Kasumi-1 (cell line): ENCODE measurements at regions not wholly inside any gene's neighbourhood (a gene's known extent, or its start where the extent isn't known, plus 50 kb on each side); places are given as distances from the start of the nearest gene placed in this dataset.

ENCODE experiments used
- DNase-seq, 2 experiments: peaks; one replicate each; lab custom pipeline; 2025; lab: John Stamatoyannopoulos, UW

- no peak for DNase-seq
These were observed 192.1 kb downstream of the ADAMTS15 start for GRCh38 chr11:130640526-130640925.

- DNase-seq: no peak
These were observed 193.4 kb downstream of the ADAMTS15 start for GRCh38 chr11:130641876-130642275.

- DNase-seq: no peak
These were observed 194.5 kb downstream of the ADAMTS15 start for GRCh38 chr11:130642994-130643393.

GRCh38 chr11:130644187-130644586 lies 195.7 kb downstream of the ADAMTS15 start:
- no peak for DNase-seq

- DNase-seq: no peak
These were observed 196.9 kb downstream of the ADAMTS15 start for GRCh38 chr11:130645164-130645842.

- no peak for DNase-seq
These were observed 197.4 kb downstream of the ADAMTS15 start for GRCh38 chr11:130645843-130646197.

GRCh38 chr11:130646881-130647280 lies 198.4 kb downstream of the ADAMTS15 start:
- DNase-seq: no peak

- no peak for DNase-seq
These were observed 198.9 kb downstream of the ADAMTS15 start for GRCh38 chr11:130647371-130647770.

- no peak for DNase-seq
These were observed 201.4 kb downstream of the ADAMTS15 start for GRCh38 chr11:130649801-130650200.

GRCh38 chr11:130650456-130651030 lies 202.1 kb downstream of the ADAMTS15 start:
- no peak for DNase-seq

GRCh38 chr11:130651066-130651855 lies 202.8 kb downstream of the ADAMTS15 start:
- no peak for DNase-seq

- no peak for DNase-seq
These were observed 204.4 kb downstream of the ADAMTS15 start for GRCh38 chr11:130652671-130653335.

- no peak for DNase-seq
These were observed 205.6 kb downstream of the ADAMTS15 start for GRCh38 chr11:130653838-130654636.

GRCh38 chr11:130655300-130655699 lies 206.9 kb downstream of the ADAMTS15 start:
- no peak for DNase-seq

- peak; percentile 9 to 24 for DNase-seq
These were observed 218.4 kb downstream of the ADAMTS15 start for GRCh38 chr11:130666781-130667251.

GRCh38 chr11:130668751-130669150 lies 220.3 kb downstream of the ADAMTS15 start:
- DNase-seq: no peak

GRCh38 chr11:130670200-130670599 lies 221.8 kb downstream of the ADAMTS15 start:
- DNase-seq: no peak

GRCh38 chr11:130671801-130672700 lies 223.6 kb downstream of the ADAMTS15 start:
- DNase-seq: no peak

GRCh38 chr11:130672911-130673310 lies 224.5 kb downstream of the ADAMTS15 start:
- DNase-seq: no peak

- no peak for DNase-seq
These were observed 225.3 kb downstream of the ADAMTS15 start for GRCh38 chr11:130673698-130674097.
